ENCODE measurements at regions not wholly inside any gene's neighbourhood (a gene's known extent, or its start where the extent isn't known, plus 50 kb on each side); places are given as distances from the start of the nearest gene placed in this dataset.

DNA sequence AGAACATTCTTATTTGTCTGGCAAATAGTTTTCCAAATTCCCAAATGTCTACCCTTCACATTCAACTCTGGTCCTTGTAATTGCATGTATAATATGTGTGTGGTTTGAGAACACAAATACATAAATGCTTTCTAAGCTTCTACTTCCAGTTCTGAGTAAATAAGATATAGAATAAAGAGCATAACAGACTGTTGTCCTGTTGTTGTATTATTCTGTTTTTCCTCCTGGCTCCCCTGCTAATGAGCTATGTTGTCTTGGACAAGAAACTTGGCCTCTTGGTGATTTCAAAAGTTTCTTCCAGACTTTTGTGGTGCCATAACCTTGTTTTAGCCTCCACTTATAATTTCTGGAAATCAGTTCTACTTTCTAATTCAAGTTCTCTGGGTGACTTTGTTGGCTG lies 75.3 kb upstream of the USP38 start:
- no peak overlapping the region for H3K4me3 ChIP-seq (ENCODE audit: low read length)
- TF ChIP-seq, protein P1, sequence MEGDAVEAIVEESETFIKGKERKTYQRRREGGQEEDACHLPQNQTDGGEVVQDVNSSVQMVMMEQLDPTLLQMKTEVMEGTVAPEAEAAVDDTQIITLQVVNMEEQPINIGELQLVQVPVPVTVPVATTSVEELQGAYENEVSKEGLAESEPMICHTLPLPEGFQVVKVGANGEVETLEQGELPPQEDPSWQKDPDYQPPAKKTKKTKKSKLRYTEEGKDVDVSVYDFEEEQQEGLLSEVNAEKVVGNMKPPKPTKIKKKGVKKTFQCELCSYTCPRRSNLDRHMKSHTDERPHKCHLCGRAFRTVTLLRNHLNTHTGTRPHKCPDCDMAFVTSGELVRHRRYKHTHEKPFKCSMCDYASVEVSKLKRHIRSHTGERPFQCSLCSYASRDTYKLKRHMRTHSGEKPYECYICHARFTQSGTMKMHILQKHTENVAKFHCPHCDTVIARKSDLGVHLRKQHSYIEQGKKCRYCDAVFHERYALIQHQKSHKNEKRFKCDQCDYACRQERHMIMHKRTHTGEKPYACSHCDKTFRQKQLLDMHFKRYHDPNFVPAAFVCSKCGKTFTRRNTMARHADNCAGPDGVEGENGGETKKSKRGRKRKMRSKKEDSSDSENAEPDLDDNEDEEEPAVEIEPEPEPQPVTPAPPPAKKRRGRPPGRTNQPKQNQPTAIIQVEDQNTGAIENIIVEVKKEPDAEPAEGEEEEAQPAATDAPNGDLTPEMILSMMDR (conservative IDR thresholded peaks at IDR 0.05; ENCODE audit: low read length): no peak
- no peak for DNase-seq (ENCODE audit: low read depth)

DNA sequence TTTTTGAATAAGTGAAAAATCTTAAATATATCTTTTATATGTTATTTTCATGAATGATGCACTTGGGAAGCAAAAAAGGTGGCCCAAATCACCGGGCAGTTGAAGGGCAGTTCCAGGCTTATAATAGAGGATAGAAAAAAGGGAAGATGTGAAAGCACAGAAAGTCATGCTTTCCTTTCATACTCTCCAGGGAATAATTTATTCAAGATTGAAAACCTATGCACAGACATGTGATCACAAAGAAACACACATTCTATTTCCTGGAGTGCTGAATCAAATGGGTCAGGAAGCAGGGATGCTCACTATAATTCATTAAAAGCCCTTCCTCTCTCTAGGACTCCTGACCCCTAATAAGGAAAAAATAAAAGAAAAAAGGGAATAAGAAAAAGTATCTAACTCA lies 66.1 kb upstream of the USP38 start:
- H3K4me3 ChIP-seq (ENCODE audit: low read length): no peak overlapping the region
- DNase-seq (ENCODE audit: low read depth): no peak

DNA sequence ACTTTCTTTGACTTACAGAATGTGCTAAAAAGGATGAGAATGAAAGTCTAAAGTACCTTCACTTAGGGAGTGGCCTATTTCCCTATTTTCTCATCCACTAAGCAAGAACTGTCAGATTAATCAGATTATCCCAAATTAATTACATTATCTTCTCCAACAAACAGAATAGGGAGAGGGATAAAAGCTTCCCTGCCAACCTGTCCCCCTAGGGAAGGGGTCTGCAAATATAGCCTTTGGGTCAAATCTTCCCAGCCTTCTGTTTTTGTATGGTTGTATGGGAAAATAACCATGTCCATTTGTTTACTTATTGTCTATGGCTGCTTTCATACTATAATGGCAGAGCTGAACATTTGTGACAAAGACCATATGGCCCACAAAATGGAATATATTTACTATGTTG lies 57.1 kb upstream of the USP38 start:
- TF ChIP-seq, protein P1 (conservative IDR thresholded peaks at IDR 0.05; ENCODE audit: low read length): no peak
- no peak overlapping the region for H3K4me3 ChIP-seq (ENCODE audit: low read length)
- DNase-seq (ENCODE audit: low read depth): no peak

More for the DNA sequence above, 66.1 kb upstream of the USP38 start:
- TF ChIP-seq, protein P1 (conservative IDR thresholded peaks at IDR 0.05; ENCODE audit: low read length): no peak

DNA sequence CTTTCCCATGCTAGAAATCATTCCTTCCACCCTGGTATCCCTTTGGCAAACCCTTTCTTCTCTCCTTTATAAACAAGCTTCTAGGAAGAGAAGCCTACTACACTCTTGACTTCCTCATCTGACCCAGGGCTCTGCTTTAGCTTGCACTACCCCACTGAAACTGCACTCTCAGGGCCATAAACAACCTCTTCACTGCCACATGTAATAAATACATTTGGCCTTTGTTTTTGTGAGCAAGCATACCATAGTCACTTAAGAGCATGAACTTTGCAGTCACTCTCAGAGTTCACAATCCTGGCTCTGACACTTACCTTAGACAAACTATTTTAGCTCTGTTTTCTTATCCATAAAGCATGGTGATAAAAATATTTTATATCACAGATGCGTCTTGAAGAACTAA lies 50.7 kb upstream of the USP38 start:
- no peak for DNase-seq (ENCODE audit: low read depth)
- TF ChIP-seq, protein P1 (conservative IDR thresholded peaks at IDR 0.05; ENCODE audit: low read length): no peak
- H3K4me3 ChIP-seq (ENCODE audit: low read length): no peak overlapping the region
